Activated CD4-positive, CD25-positive, alpha-beta regulatory T cell treated with anti-CD3 and anti-CD28 coated beads, Interleukin-2, amount 50 U/mL, for 24 hours (primary cell): ENCODE measurements at regions not wholly inside any gene's neighbourhood (a gene's known extent, or its start where the extent isn't known, plus 50 kb on each side); places are given as distances from the start of the nearest gene placed in this dataset.

Experiments
- ATAC-seq, 2 donors: fragments of 150-1000 bp; cut with Tn5 transposase; one replicate each; pipeline ENCODE4 v1.10.0; 2021; ENCODE audit warnings: mild to moderate bottlenecking in 1 of 2, moderate library complexity in 1 of 2

GRCh38 chr16:66289051-66289680 lies 77.3 kb upstream of the CDH5 start:
- ATAC-seq, result no peak

- no peak for ATAC-seq
These were observed 78.6 kb upstream of the CDH5 start for GRCh38 chr16:66287926-66288325.

- no peak for ATAC-seq
These were observed 79.1 kb upstream of the CDH5 start for GRCh38 chr16:66287416-66287815.

GRCh38 chr16:66286527-66286926 lies 80.0 kb upstream of the CDH5 start:
- ATAC-seq, result no peak

- ATAC-seq, result no peak
These were observed 87.8 kb upstream of the CDH5 start for GRCh38 chr16:66278604-66279262.

- no peak for ATAC-seq
These were observed 88.4 kb upstream of the CDH5 start for GRCh38 chr16:66278111-66278531.

- no peak for ATAC-seq
These were observed 89.0 kb upstream of the CDH5 start for GRCh38 chr16:66277311-66278070.

- no peak for ATAC-seq
These were observed 90.6 kb upstream of the CDH5 start for GRCh38 chr16:66275775-66276428.

- ATAC-seq, result no peak
These were observed 92.0 kb upstream of the CDH5 start for GRCh38 chr16:66274335-66275110.

- no peak for ATAC-seq
These were observed 92.7 kb upstream of the CDH5 start for GRCh38 chr16:66273644-66274334.

- no peak for ATAC-seq
These were observed 93.4 kb upstream of the CDH5 start for GRCh38 chr16:66273053-66273452.

- no peak for ATAC-seq
These were observed 94.0 kb upstream of the CDH5 start for GRCh38 chr16:66272461-66272860.

GRCh38 chr16:66271074-66272060 lies 95.1 kb upstream of the CDH5 start:
- no peak for ATAC-seq

- peak; percentile 46 to 66 for ATAC-seq
These were observed 96.1 kb upstream of the CDH5 start for GRCh38 chr16:66270333-66270927.

GRCh38 chr16:66269617-66270332 lies 96.7 kb upstream of the CDH5 start:
- ATAC-seq, result no peak

- no peak for ATAC-seq
These were observed 99.0 kb upstream of the CDH5 start for GRCh38 chr16:66267292-66268014.

GRCh38 chr16:66266436-66267291 lies 99.8 kb upstream of the CDH5 start:
- no peak for ATAC-seq
